HL-60 (cell line): ENCODE measurements at regions not wholly inside any gene's neighbourhood (a gene's known extent, or its start where the extent isn't known, plus 50 kb on each side); places are given as distances from the start of the nearest gene placed in this dataset.

Experiments
- POLR2AphosphoS5 ChIP-seq: IDR thresholded peaks from 2 replicates; pipeline ENCODE4 v1.6.1; 2012; ENCODE audit warnings: low read depth
- TF ChIP-seq, protein P1 (sequence below): IDR thresholded peaks from one replicate; pipeline ENCODE4 v1.5.1; 2011; ENCODE audit warnings: low read length, control low read depth, inconsistent platforms; ENCODE audit not compliant: insufficient read depth

DNA sequence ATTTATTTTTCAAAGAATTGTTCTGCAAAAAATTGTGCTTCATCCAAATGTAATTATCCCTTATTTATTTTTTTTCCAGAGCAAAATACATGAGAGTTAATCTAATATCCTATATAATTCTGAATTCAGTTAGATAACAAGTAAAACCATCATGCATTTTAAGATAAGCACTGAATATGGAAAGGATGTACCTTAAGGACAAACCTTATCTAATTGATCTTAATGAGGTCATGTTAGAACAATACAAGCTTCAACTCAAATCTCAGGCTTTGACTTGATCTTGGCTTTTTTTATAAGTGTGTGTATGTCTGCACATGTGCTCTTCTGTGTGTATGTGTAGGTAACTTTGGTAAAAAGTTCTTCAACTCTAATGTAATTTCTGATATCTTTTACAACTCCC lies 1828.8 kb downstream of the PCDH9 start:
- TF ChIP-seq, protein P1, sequence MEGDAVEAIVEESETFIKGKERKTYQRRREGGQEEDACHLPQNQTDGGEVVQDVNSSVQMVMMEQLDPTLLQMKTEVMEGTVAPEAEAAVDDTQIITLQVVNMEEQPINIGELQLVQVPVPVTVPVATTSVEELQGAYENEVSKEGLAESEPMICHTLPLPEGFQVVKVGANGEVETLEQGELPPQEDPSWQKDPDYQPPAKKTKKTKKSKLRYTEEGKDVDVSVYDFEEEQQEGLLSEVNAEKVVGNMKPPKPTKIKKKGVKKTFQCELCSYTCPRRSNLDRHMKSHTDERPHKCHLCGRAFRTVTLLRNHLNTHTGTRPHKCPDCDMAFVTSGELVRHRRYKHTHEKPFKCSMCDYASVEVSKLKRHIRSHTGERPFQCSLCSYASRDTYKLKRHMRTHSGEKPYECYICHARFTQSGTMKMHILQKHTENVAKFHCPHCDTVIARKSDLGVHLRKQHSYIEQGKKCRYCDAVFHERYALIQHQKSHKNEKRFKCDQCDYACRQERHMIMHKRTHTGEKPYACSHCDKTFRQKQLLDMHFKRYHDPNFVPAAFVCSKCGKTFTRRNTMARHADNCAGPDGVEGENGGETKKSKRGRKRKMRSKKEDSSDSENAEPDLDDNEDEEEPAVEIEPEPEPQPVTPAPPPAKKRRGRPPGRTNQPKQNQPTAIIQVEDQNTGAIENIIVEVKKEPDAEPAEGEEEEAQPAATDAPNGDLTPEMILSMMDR = no peak
- no peak for TF ChIP-seq POLR2AphosphoS5
